ENCODE measurements at regions not wholly inside any gene's neighbourhood (a gene's known extent, or its start where the extent isn't known, plus 50 kb on each side); places are given as distances from the start of the nearest gene placed in this dataset.
"Not testable (repeated sequence)": the region's sequence is repeated elsewhere in the genome, so short reads cannot be mapped to it uniquely, and the experiment has no call there.

DNA sequence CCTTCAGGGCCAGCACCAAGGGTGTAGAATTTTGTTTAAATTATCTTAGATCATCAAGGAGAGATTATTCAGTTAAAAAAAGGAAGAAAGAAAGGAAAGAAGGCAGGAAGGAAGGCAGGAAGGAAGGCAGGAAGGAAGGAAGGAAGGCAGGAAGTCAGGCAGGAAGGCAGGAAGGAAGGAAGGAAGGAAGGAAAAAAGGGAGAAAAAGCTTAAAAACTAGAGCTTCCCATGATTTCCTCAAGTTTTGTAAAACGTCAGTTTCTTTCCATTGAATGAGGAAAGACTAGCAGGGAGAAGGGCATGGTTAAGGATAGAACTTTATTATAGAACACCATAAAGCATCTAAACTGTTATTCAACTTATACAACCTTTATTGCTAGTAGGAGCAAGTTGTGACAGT is 2672.0 kb upstream of the PCDH20 start:
- DNase-seq = no peak

GRCh38 chr13:64083811-64084210 is 2668.2 kb upstream of the PCDH20 start:
- DNase-seq = no peak

DNA sequence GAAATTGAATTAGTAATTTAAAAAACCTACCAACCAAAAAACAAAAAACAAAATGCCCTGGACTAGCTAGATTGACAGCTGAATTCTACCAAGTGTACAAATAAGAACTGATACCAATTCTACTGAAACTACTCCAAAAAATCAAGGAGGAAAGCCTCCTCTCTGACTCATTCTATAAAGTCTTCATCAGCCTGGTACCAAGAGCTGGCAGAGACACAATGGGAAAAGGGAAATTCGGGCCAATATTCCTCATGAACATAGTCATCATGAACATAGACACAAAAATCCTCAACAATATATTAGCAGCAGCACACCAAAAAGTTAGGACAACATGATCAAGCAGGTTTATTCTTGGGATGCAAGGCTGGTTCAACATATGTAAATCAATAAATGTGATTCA is 2667.7 kb upstream of the PCDH20 start:
- no peak for DNase-seq

DNA sequence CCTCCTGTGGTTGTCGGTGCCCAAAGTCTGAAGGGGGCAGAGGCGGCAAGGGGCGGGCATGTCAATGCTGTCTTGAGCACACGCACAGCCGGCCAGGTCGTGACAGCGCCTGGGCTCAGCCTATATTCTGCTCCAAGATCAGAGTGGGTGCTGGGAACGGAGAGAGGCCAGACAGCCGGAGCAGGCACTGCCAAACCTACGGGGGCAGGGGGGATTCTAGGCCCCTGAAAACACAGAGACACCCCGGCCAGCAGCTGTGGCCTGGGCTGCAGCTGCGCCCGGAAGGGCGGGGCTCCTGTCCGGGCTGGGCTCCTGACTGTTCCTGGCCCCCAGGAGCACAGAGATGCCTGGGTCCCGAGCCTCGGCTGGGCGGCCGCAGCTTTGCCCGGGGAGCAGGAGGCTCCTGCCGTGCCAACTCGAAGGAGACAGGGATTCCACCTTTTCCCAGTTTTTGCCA is 2662.9 kb upstream of the PCDH20 start:
- no peak for DNase-seq

DNA sequence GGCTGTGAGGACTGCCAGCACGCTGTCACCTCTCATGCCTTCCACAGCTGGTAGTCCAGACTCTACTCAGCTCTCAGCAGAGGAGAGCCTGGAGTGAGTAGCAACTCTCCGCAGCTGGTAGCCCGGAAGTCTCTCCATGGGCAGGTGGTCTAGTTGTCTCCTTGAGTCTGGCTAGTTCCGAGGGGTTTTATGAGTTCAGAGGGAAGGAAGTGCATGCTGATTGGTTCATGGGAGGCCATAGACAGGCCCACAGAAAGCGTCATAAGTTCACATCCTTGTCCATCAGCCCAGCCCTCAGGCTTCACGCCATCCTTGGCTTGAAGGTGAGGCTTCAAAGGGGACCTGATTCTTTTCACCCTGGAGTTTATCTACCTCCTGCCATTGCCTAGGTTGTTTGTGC is 2662.4 kb upstream of the PCDH20 start:
- no peak for DNase-seq

DNA sequence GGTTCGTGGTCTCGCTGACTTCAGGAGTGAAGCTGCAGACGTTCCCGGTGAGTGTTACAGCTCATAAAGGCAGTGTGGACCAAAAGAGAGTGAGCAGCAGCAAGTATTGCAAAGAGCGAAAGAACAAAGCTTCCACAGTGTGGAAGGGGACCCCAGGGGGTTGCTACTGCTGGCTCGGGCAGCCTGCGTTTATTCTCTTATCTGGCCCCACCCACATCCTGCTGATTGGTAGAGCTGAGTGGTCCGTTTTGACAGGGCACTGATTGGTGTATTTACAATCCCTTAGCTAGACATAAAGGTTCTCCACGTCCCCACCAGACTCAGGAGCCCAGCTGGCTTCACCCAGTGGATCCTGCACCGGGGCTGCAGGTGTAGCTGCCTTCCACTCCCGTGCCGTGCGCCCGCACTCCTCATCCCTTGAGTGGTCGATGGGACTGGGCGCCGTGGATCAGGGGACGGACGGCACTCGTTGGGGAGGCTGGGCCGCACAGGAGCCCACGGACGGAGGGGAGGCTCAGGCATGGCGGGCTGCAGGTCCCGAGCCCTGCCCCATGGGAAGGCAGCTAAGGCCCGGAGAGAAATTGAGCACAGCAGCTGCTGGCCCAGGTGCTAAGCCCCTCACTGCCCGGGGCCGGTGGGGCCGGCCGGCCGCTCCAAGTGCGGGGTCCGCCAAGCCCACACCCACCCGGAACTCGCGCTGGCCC is 2661.6 kb upstream of the PCDH20 start:
- DNase-seq = not testable (repeated sequence)

- no peak for DNase-seq
Measured at GRCh38 chr13:64075543-64076271, 2660.1 kb upstream of the PCDH20 start.

GRCh38 chr13:64074971-64075474 is 2659.4 kb upstream of the PCDH20 start:
- no peak for DNase-seq

- DNase-seq = no peak
Measured at GRCh38 chr13:64073203-64073602, 2657.6 kb upstream of the PCDH20 start.

GRCh38 chr13:64071352-64071751 is 2655.7 kb upstream of the PCDH20 start:
- DNase-seq = no peak

DNA sequence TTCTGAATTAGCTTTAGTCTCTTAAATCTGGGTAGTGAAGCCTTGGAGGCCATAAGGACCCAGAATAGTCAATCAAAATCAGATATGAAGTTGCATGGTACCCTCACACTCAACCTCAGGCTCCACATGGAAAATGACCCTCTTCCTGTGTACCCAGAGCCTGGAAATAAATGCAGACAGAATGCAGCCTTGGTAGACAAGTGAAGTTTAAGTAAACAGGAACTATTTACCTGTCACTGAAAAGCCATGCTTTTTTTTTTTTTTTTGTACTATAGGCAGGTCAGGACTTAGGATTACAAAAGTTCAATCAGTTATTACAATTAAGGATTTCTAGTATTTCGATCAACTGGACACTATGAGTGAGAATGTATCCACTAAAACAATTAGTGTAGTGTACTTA is 2654.2 kb upstream of the PCDH20 start:
- no peak for DNase-seq

DNA sequence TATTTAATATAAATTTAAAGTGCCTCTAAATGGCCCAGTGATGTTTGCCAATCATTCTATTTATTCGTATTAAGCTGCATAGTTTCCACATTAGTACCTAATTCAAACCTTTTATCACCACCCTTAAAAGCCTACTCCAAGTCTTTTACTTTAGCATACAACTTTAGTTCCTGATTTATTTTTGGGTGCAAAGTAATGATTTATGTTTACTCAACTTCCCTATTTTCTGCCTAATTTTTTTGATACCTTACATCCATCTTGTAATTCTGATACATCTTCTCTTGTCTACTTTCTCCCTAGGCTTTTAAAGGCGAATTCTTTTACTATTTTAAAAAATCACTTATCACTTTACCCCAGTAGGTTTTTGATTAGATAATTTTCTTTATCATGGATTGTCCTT is 2651.1 kb upstream of the PCDH20 start:
- DNase-seq = no peak

DNA sequence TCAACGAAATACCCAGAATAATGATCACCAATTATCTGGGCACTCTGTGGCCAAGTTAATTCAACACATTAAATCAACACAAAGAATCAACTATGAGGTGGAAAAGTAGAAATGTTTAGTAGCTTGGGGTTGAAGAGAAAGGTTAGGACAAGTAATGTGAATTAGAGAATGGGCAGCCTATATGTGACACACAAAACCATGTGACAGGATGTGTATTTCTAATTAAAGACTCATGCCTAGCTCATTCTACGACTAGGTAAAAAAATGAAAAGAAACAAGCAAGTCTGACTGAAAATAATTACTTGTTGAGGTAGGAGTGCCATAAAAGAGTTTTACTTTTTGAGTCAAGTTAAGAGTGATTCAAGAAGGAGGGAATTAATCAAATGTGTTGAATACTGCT is 2646.0 kb upstream of the PCDH20 start:
- DNase-seq = no peak

DNA sequence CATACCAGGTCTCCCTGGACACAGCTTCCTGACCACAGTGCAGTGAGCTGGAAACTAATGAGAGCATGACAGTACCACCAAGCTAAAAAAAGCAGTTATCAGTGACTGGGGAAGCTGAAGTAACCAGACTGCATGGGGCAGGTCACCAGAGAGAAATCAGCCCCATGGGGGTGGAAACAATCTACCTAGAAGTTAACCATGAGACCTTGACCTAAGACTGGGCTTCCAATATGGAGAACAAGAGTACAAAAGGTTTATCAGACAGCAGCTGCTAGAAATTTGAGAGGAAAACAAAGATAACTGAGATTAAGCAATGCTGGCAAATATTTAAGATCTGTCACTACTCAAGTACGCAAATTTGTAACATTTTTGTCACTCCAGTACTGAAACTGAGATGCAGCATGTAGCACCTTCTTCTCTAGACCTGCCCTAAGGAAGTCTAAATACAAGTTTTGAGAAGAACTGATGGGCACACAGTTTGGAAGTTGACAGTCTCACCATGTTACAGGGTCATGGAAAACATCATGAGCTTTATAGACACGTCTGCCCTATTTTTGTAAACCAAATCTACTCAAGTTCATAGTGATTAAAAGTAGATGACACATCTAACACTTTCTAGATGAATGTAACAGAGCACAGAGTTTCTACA is 2641.8 kb upstream of the PCDH20 start:
- DNase-seq = no peak

GRCh38 chr13:64054321-64054720 is 2638.7 kb upstream of the PCDH20 start:
- no peak for DNase-seq

- no peak for DNase-seq
Measured at GRCh38 chr13:64052521-64052920, 2636.9 kb upstream of the PCDH20 start.

GRCh38 chr13:64051278-64051677 is 2635.6 kb upstream of the PCDH20 start:
- no peak for DNase-seq

DNA sequence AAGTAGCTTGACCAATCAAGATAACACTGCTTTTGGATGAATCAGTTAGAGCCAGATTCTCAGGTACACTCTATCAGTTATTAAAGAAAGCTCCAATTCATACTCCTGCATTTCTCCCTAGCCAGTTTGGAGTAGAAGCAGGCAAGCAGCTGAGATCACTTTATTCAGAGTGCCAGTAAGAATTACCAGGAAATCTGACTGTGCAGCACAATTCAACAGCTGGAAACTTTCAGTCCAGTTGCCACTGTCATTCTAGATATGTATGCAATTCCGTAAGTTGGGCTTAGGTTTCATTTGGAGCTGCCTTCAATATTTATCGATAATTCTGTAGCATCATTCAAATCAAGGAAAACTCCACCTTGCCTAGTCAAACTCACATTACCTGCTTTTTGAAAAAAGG is 2625.6 kb upstream of the PCDH20 start:
- no peak for DNase-seq

- DNase-seq = no peak
Measured at GRCh38 chr13:64033921-64034320, 2618.3 kb upstream of the PCDH20 start.

- no peak for DNase-seq
Measured at GRCh38 chr13:64029343-64030093, 2613.9 kb upstream of the PCDH20 start.

DNA sequence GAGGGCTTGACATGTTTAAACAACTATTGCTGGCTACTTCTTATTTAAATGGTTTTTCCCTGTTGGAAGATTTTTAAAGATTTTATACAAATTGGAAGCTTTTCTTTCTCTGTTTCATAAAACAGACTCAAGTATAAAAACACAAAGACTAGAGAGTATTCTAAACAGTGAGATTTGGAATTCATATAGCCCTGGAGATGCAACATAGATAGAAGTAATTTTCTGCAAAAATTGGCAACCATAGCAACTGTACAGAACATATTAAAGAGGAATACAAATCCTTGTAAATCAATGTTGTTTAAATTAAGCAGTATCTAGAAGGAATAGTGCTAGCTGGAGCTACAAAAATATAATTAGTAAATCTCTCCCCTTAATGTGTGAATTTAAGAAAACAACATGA is 2612.9 kb upstream of the PCDH20 start:
- DNase-seq = no peak

- no peak for DNase-seq
Measured at GRCh38 chr13:64020126-64020525, 2604.5 kb upstream of the PCDH20 start.

GRCh38 chr13:64007339-64007738 is 2591.7 kb upstream of the PCDH20 start:
- DNase-seq = no peak
